AG09319 (cell line): ENCODE measurements at regions not wholly inside any gene's neighbourhood (a gene's known extent, or its start where the extent isn't known, plus 50 kb on each side); places are given as distances from the start of the nearest gene placed in this dataset.
A peak's percentile ranks its signal among the peaks of the same experiment; 100 is the strongest.

Experiments
- DNase-seq: peaks from one replicate; pipeline ENCODE4 v3.0.0-alpha.2; 2010; ENCODE audit warnings: low read depth; ENCODE audit errors: extremely low read depth
- CTCF ChIP-seq: IDR thresholded peaks from 2 replicates; pipeline ENCODE4 v1.5.1; 2011; ENCODE audit warnings: low read depth, mild to moderate bottlenecking, inconsistent platforms, low read length, moderate library complexity

GRCh38 chr4:14783011-14783877 is 219.0 kb upstream of the CPEB2 start:
- DNase-seq, result no peak
- no peak for TF ChIP-seq CTCF

DNA sequence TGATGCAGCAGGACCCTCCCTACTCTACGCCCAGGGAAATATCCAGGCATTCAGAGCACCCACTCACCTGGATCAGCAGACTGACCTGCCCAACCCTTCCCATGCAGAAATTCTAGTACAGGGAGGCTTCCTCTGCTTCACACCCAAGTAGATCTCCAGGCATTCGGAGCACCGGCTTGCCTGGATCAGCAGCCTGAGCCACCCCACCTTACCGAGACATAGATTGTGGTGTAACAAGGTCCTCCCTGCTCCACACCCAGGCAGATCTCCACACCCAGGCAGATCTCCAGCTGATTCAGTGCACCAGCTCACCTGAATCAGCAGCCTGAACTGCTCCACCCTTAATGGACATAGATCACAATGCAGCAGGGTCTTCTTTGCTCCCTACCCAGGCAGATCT is 215.1 kb upstream of the CPEB2 start:
- no peak for DNase-seq
- no peak for TF ChIP-seq CTCF

DNA sequence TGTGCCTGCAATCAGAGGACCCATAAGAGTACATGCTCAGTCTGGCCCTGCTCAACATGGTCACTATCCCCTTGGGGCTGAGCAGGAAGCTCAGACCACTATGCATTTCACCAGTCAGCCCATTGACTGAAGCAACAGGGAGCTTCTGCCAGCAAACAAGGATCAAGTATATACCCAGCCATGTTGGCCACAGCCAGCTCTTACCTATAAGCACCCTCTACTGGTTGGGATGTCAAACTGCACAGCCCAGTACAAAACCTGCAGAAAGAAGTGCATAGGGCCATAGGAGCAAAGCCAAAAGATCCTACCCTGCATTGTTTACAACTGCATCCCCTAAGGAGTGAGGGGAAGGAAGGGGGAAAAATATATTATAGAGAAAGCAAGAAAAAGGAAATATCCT is 214.4 kb upstream of the CPEB2 start:
- DNase-seq, result peak; percentile 1
- peak; percentile 42 for TF ChIP-seq CTCF

- no peak for TF ChIP-seq CTCF
- DNase-seq, result no peak
These were observed 211.8 kb upstream of the CPEB2 start for GRCh38 chr4:14790494-14790893.

DNA sequence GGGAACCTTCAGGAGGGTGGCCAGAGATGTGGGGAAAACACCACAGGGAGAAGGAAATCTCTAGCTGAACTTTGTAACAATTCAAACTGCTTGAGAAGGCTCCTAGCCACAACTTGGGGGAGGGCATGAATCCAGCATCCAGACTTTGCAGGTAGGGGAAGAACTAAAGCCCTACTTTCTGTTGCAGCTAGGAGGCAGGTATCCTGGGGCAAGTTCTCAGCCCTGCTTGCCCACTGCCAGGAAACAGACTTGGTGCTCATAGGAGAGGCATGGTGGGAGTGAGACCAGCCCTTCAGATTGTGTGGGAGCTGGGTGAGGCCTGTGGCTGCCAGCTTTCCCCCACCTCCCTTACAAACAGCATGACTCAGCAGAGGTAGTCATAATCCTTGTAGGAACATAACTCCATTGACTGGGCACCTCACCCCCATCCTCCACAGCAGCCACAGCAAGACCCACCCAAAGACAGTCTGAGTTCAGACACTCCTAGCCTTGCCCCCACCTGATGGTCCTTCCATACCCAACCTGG is 209.5 kb upstream of the CPEB2 start:
- no peak for DNase-seq
- no peak for TF ChIP-seq CTCF

- no peak for TF ChIP-seq CTCF
- DNase-seq, result no peak
These were observed 201.3 kb upstream of the CPEB2 start for GRCh38 chr4:14800977-14801376.

DNA sequence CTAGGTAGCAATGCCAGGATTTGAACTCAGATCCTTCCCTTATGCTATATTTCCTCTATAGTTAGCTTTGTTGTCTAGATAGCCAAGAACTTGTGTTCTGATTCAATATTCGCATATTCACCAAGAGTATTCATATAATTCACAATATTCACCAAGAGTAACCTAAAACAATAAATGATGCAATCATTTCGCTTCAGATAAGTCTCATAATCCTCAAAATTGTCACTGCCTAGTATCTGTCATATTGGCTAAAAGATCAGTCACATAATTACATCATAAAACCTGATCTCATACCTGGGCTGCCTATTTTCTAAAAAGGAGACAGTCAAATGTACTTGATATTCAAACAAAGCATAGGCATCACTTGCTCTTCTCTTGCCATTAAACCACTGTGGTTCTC is 199.7 kb upstream of the CPEB2 start:
- no peak for DNase-seq
- no peak for TF ChIP-seq CTCF
